Nephron (organoid): ENCODE measurements at regions not wholly inside any gene's neighbourhood (a gene's known extent, or its start where the extent isn't known, plus 50 kb on each side); places are given as distances from the start of the nearest gene placed in this dataset.
"Not testable (repeated sequence)": the region's sequence is repeated elsewhere in the genome, so short reads cannot be mapped to it uniquely, and the experiment has no call there.

Experiments used
- H3K27ac Mint-ChIP-seq, 3 experiments: 2 replicates each; pipeline ENCODE4 v1.8.0; 2020; ENCODE audit warnings: mixed read lengths in 3 of 3, mild to moderate bottlenecking in 2 of 3, moderate library complexity in 1 of 3
- H3K27me3 Mint-ChIP-seq: 2 replicates; pipeline ENCODE4 v1.8.0; 2021; ENCODE audit warnings: low read depth, mild to moderate bottlenecking, moderate library complexity, mixed read lengths
- H3K36me3 Mint-ChIP-seq: 2 replicates; pipeline ENCODE4 v1.8.0; 2020; ENCODE audit warnings: low read depth, mixed read lengths
- H3K4me1 Mint-ChIP-seq: 2 replicates; pipeline ENCODE4 v1.8.0; 2020; ENCODE audit warnings: mixed read lengths
- H3K4me3 Mint-ChIP-seq, 3 experiments: 2 replicates each; pipeline ENCODE4 v1.8.0; 2020; ENCODE audit warnings: mild to moderate bottlenecking in 3 of 3, mixed read lengths in 3 of 3, moderate library complexity in 2 of 3
- H3K9me3 Mint-ChIP-seq: 2 replicates; pipeline ENCODE4 v1.8.0; 2020; ENCODE audit warnings: mixed read lengths

- H3K27ac Mint-ChIP-seq, H3K4me1 Mint-ChIP-seq, H3K36me3 Mint-ChIP-seq, H3K27me3 Mint-ChIP-seq, H3K9me3 Mint-ChIP-seq, H3K4me3 Mint-ChIP-seq: not testable (repeated sequence)
Measured at GRCh38 chr2:87505239-87505638, 242.6 kb upstream of the PLGLB2 start.

DNA sequence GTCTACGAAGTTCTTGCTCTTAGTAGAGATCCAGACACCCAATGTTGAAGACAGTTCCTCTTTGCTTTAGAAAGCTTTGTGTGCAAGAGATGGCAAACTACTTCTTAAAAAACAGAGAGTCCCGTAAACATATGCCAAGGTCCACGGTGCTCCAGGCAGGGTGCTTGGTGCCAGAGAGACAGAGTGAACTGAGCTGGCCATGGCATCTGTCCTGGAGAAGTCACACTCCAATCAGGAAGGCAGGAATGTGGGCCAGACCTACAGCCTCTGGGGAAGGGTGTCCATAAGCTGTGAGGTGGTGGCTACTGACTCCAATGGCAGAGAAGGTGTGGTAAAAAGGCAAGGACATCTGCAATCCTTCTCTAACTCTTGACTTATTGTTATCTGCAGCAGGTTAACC lies 242.0 kb upstream of the PLGLB2 start:
- H3K9me3 Mint-ChIP-seq, H3K27ac Mint-ChIP-seq, H3K4me1 Mint-ChIP-seq, H3K4me3 Mint-ChIP-seq, H3K36me3 Mint-ChIP-seq, H3K27me3 Mint-ChIP-seq: not testable (repeated sequence)

GRCh38 chr2:87507378-87508348 lies 240.2 kb upstream of the PLGLB2 start:
- H3K36me3 Mint-ChIP-seq, H3K27me3 Mint-ChIP-seq, H3K9me3 Mint-ChIP-seq, H3K4me1 Mint-ChIP-seq, H3K4me3 Mint-ChIP-seq, H3K27ac Mint-ChIP-seq: not testable (repeated sequence)

DNA sequence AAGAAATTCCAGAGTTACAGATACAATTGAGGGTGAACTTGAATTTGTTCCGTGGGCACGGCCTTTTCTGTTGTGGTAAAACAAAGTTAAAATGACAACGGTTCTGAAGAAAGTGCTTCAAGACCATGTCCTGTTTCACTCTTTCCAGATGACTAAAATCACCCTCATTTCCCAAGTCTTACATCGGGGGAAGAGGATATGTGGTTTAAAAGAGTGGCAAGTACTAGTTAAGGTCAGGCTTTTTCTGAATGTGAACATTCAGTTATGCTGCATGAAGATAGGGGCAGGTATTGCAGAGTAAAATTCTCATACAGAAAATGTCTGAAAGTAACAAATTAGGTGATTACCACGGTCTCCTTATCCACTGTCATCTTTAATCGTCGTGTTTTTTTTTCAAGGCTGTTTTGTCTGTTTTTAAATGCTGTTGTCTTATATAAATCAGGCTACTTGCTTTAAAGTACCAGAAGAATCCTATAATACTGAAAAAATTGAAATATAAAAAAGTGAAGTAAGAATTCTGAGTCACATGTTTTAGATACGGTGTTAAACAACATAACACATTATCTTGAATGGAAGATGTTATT lies 236.6 kb upstream of the PLGLB2 start:
- not testable (repeated sequence) for H3K27ac Mint-ChIP-seq, H3K9me3 Mint-ChIP-seq, H3K4me3 Mint-ChIP-seq, H3K27me3 Mint-ChIP-seq, H3K36me3 Mint-ChIP-seq, H3K4me1 Mint-ChIP-seq

DNA sequence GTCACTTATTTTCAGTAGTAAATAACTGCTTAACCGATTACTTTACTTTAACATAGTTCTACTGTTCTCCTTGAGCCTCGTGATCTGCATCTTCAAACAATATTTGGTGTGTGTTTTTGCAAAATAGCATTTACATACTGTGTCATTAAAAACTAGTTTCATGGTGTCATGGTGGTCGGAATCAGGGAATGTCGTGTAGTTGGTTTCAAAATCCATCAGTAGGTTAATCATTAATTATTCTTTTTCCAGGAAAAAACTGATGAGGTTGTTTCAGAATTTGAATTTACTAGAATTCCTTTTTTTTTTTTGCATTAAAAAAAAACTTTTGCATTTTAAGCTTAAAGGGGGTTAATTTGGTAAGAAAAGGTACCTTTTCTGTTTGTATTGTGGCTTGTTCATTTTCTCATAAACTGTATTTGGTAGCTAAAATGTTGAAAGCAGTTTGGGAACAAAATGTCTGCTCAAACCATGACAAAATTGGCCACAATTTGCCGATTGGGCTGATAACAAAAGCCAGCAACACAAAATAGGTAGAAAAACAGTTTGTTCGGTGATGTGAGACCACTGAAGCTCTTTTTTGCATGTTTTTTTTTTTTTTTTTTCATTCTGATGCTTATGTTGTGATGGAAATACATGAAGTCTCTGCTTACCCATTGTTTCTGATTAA lies 234.9 kb upstream of the PLGLB2 start:
- not testable (repeated sequence) for H3K27me3 Mint-ChIP-seq, H3K9me3 Mint-ChIP-seq, H3K4me3 Mint-ChIP-seq, H3K36me3 Mint-ChIP-seq, H3K27ac Mint-ChIP-seq, H3K4me1 Mint-ChIP-seq

DNA sequence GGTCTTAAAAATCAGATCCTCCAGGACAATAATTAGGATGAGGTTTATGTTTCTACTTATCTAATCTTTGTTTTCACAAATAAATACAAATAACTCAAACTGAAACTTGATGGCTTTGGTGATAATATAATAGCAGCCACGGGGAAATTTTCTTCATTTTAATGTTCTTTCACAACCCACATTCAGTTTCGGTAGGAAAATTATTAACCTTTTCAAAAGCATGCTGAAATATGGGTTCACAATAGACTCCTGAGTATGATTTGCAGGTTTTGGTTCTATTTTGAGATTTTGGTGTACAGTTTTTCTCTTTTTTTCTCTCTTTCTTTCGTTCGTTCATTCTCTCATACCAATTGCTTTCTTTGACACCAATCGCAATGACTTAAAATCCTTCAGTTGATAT lies 233.9 kb upstream of the PLGLB2 start:
- H3K4me1 Mint-ChIP-seq, H3K27ac Mint-ChIP-seq, H3K36me3 Mint-ChIP-seq, H3K4me3 Mint-ChIP-seq, H3K9me3 Mint-ChIP-seq, H3K27me3 Mint-ChIP-seq: not testable (repeated sequence)

DNA sequence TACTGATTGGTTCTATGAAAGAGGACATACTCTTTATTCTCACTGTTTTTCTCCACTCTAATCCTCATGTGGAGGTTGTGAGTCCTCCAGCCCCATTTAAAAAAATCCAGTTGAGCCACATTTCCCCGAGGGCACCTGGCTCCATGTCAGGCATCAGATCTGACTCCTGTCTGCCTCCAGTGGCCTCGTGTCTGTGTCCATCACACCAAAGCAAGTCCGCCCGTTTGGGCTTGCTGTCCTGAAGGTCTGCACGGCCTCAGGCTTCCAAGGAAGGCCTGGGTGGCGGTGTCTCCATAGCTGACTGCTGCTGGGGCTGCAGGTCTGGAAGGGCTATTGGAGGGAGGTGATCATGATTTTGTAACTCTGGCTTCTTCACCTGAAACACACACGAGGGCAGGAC lies 233.4 kb upstream of the PLGLB2 start:
- H3K4me3 Mint-ChIP-seq, H3K9me3 Mint-ChIP-seq, H3K27me3 Mint-ChIP-seq, H3K36me3 Mint-ChIP-seq, H3K27ac Mint-ChIP-seq, H3K4me1 Mint-ChIP-seq: not testable (repeated sequence)

- not testable (repeated sequence) for H3K9me3 Mint-ChIP-seq, H3K27me3 Mint-ChIP-seq, H3K4me1 Mint-ChIP-seq, H3K27ac Mint-ChIP-seq, H3K4me3 Mint-ChIP-seq, H3K36me3 Mint-ChIP-seq
Measured at GRCh38 chr2:87515226-87515625, 232.7 kb upstream of the PLGLB2 start.

- H3K36me3 Mint-ChIP-seq, H3K27me3 Mint-ChIP-seq, H3K9me3 Mint-ChIP-seq, H3K27ac Mint-ChIP-seq, H3K4me3 Mint-ChIP-seq, H3K4me1 Mint-ChIP-seq: not testable (repeated sequence)
Measured at GRCh38 chr2:87515875-87516274, 232.0 kb upstream of the PLGLB2 start.

DNA sequence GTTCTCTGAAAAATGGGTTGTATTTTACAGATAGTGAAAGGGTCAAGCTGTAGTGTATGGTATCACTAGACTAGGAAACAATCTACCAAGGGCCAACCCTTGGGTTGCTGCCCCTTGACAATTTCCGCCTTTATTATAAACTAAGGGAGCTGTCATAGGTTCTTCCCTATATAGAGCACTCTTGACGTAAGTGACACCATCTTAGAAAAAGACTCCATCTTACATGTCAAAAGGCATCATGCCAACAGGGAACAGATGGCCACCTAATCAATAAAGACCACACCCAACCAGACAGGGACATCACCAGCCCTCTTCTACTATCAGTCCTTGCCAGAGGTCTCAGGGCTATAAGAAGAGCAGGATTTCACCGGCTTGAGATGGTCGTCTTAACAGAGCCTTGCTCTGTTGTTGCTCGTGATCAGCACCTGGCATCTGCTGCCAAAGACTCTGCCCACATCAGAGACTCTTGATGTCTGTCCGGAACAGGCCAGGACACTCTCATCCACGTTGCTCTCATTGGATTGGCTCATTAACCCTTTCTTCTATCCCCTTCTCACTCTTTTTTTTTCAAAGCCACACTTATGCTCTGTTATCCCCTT lies 231.4 kb upstream of the PLGLB2 start:
- not testable (repeated sequence) for H3K4me1 Mint-ChIP-seq, H3K27ac Mint-ChIP-seq, H3K36me3 Mint-ChIP-seq, H3K27me3 Mint-ChIP-seq, H3K9me3 Mint-ChIP-seq, H3K4me3 Mint-ChIP-seq

- not testable (repeated sequence) for H3K4me3 Mint-ChIP-seq, H3K9me3 Mint-ChIP-seq, H3K27me3 Mint-ChIP-seq, H3K4me1 Mint-ChIP-seq, H3K36me3 Mint-ChIP-seq, H3K27ac Mint-ChIP-seq
Measured at GRCh38 chr2:87517438-87517837, 230.4 kb upstream of the PLGLB2 start.

GRCh38 chr2:87518066-87518465 lies 229.8 kb upstream of the PLGLB2 start:
- H3K4me1 Mint-ChIP-seq, H3K27me3 Mint-ChIP-seq, H3K4me3 Mint-ChIP-seq, H3K27ac Mint-ChIP-seq, H3K9me3 Mint-ChIP-seq, H3K36me3 Mint-ChIP-seq: not testable (repeated sequence)

DNA sequence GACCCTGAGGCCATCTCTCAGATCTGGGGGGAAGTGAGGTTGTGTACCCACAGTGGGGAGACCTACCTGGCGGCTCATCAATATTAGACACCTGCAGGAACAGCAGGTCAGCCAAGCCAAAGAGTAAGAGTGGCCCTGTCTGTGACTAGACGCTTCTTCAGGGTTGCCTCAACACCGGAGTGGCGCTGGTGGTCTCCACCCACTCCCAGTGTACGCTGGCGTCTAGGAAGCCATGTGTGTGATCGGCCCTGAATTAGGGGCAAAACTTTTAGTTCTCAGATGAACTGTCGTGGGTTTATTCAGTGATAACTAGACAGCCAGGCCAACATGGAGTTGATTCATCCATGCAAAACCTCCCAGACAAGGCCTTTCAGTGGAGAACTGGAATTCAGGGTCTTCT lies 229.3 kb upstream of the PLGLB2 start:
- not testable (repeated sequence) for H3K4me3 Mint-ChIP-seq, H3K4me1 Mint-ChIP-seq, H3K9me3 Mint-ChIP-seq, H3K36me3 Mint-ChIP-seq, H3K27ac Mint-ChIP-seq, H3K27me3 Mint-ChIP-seq

- not testable (repeated sequence) for H3K4me3 Mint-ChIP-seq, H3K27ac Mint-ChIP-seq, H3K36me3 Mint-ChIP-seq, H3K27me3 Mint-ChIP-seq, H3K4me1 Mint-ChIP-seq, H3K9me3 Mint-ChIP-seq
Measured at GRCh38 chr2:87519158-87520011, 228.5 kb upstream of the PLGLB2 start.
